Trophoblast cell (in vitro differentiated cells and primary cell): ENCODE measurements at regions not wholly inside any gene's neighbourhood (a gene's known extent, or its start where the extent isn't known, plus 50 kb on each side); places are given as distances from the start of the nearest gene placed in this dataset.

Experiments
- DNase-seq, 2 donors: peaks; one replicate each; pipeline ENCODE4 v3.0.0-alpha.2; 2016
- H2AFZ ChIP-seq: 2 replicates; pipeline ENCODE4 v1.6.1; 2013; ENCODE audit warnings: low read length, moderate library complexity, mild to moderate bottlenecking; ENCODE audit not compliant: insufficient read depth, poor library complexity
- H2AK5ac ChIP-seq: 2 replicates; pipeline ENCODE4 v1.6.1; 2013; ENCODE audit warnings: mild to moderate bottlenecking, low read length
- H2BK120ac ChIP-seq: 2 replicates; pipeline ENCODE4 v1.6.1; 2013; ENCODE audit warnings: low read length, mild to moderate bottlenecking, moderate library complexity; ENCODE audit not compliant: insufficient read depth, poor library complexity
- H2BK12ac ChIP-seq: 2 replicates; pipeline ENCODE4 v1.6.1; 2013; ENCODE audit warnings: mild to moderate bottlenecking, low read length, moderate library complexity
- H2BK5ac ChIP-seq: 2 replicates; pipeline ENCODE4 v1.6.1; 2013; ENCODE audit warnings: low read length, low read depth, moderate library complexity, mild to moderate bottlenecking; ENCODE audit not compliant: poor library complexity
- H3K14ac ChIP-seq: 2 replicates; pipeline ENCODE4 v1.6.1; 2013; ENCODE audit warnings: mild to moderate bottlenecking, low read length
- H3K18ac ChIP-seq: 2 replicates; pipeline ENCODE4 v1.6.1; 2013; ENCODE audit warnings: mild to moderate bottlenecking, low read length
- H3K23ac ChIP-seq: 2 replicates; pipeline ENCODE4 v1.6.1; 2013; ENCODE audit warnings: low read length
- H3K27ac ChIP-seq: 2 replicates; pipeline ENCODE4 v1.5.1; 2013; ENCODE audit warnings: low read depth, mild to moderate bottlenecking, inconsistent platforms, low read length, moderate library complexity
- H3K27me3 ChIP-seq: 2 replicates; pipeline ENCODE4 v1.6.1; 2013; ENCODE audit warnings: inconsistent platforms, mild to moderate bottlenecking, low read length, moderate library complexity; ENCODE audit not compliant: insufficient read depth
- H3K36me3 ChIP-seq, 2 experiments: 1 replicate in 1 of 2; 2 replicates in 1 of 2; pipeline ENCODE4 v1.6.1; 2013; ENCODE audit warnings: low read length in 2 of 2, mild to moderate bottlenecking in 2 of 2, moderate library complexity in 1 of 2; ENCODE audit not compliant: insufficient read depth in 2 of 2, control insufficient read depth in 1 of 2
- H3K4ac ChIP-seq: 2 replicates; pipeline ENCODE4 v1.6.1; 2013; ENCODE audit warnings: low read depth, mild to moderate bottlenecking, low read length, moderate library complexity
- H3K4me1 ChIP-seq, 2 experiments: 1 replicate in 1 of 2; 2 replicates in 1 of 2; pipeline ENCODE4 v1.6.1; 2013; ENCODE audit warnings: low read length in 2 of 2, mild to moderate bottlenecking in 2 of 2, moderate library complexity in 1 of 2; ENCODE audit not compliant: insufficient read depth in 2 of 2, control insufficient read depth in 1 of 2
- H3K4me2 ChIP-seq: 2 replicates; pipeline ENCODE4 v1.6.1; 2013; ENCODE audit warnings: inconsistent platforms, mild to moderate bottlenecking, low read length, moderate library complexity
- H3K4me3 ChIP-seq: 2 replicates; pipeline ENCODE4 v1.5.1; 2013; ENCODE audit warnings: mild to moderate bottlenecking, low read depth, low read length, inconsistent platforms
- H3K79me1 ChIP-seq: one replicate; pipeline ENCODE4 v1.6.1; 2013; ENCODE audit warnings: low read length
- H3K79me2 ChIP-seq: 2 replicates; pipeline ENCODE4 v1.6.1; 2013; ENCODE audit warnings: low read length, mild to moderate bottlenecking; ENCODE audit not compliant: control insufficient read depth, insufficient read depth, poor library complexity
- H3K9ac ChIP-seq: 2 replicates; pipeline ENCODE4 v1.6.1; 2013; ENCODE audit warnings: mild to moderate bottlenecking, low read length
- H3K9me3 ChIP-seq: 2 replicates; pipeline ENCODE4 v1.6.1; 2013; ENCODE audit warnings: low read depth, mild to moderate bottlenecking, control low read depth, inconsistent platforms, low read length; ENCODE audit not compliant: insufficient read depth
- H4K12ac ChIP-seq: 2 replicates; pipeline ENCODE4 v1.6.1; 2013; ENCODE audit warnings: low read depth, mild to moderate bottlenecking, low read length, moderate library complexity
- H4K8ac ChIP-seq: 2 replicates; pipeline ENCODE4 v1.6.1; 2013; ENCODE audit warnings: low read depth, mild to moderate bottlenecking, low read length, moderate library complexity
- H4K91ac ChIP-seq: one replicate; pipeline ENCODE4 v1.6.1; 2013; ENCODE audit warnings: low read depth, mild to moderate bottlenecking, low read length, moderate library complexity
- WGBS: extraction: QIAGEN DNeasy Blood & Tissue Kit; methylation state at CpG from one replicate; pipeline ENCODE4 v1.1.7; 2013; ENCODE audit warnings: missing lambda C conversion rate; ENCODE audit not compliant: insufficient read length, insufficient coverage; ENCODE audit errors: extremely low coverage; 5-methylcytosine and 5-hydroxymethylcytosine counted together

DNA sequence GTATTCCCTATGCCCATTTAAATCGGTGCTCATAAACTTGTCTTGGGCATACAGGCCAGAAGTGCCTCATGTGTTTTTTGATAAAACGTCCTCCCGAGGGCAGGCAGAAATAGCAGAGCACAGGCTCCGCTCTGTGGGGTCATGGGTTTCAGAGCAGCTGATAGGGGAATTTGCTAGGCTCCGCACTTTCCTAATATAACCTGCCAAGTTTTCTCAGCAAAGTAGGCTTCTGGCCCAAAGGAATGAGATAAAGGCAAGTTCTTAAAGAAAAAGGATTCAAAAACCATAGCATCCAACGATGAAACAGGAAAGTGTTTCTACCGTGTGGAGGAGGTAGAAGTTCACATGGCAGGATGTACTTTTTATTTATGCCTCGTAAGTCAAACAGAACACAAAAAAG, 69.8 kb upstream of the RALGAPA2 start:
- Histone ChIP-seq H3K4me2 (no peak overlapping the region), H3K79me2 (no peaks in the 10 kb centered on the region), H2BK5ac (no peak overlapping the region), H3K4ac (no peak overlapping the region), H3K79me1 (no peaks in the 10 kb centered on the region), H4K12ac (no peak overlapping the region), H3K23ac (no peak overlapping the region), H3K27me3 (no peaks in the 10 kb centered on the region), H2BK120ac (no peak overlapping the region), H3K14ac (no peak overlapping the region), H2AFZ (no peak overlapping the region), H3K4me3 (no peak overlapping the region), H3K18ac (no peak overlapping the region), H4K91ac (no peak overlapping the region), H3K36me3 (no peaks in the 10 kb centered on the region), H2BK12ac (no peak overlapping the region), H4K8ac (no peak overlapping the region), H3K9ac (no peak overlapping the region), H3K27ac (no peak overlapping the region), H3K9me3 (peaks cover 2% of the 10 kb centered on the region), H2AK5ac (no peak overlapping the region), H3K4me1 (no peaks in the 10 kb centered on the region)
- no CpG with 5 or more reads among the region's 8 CpGs for WGBS
- DNase-seq, result no peak

DNA sequence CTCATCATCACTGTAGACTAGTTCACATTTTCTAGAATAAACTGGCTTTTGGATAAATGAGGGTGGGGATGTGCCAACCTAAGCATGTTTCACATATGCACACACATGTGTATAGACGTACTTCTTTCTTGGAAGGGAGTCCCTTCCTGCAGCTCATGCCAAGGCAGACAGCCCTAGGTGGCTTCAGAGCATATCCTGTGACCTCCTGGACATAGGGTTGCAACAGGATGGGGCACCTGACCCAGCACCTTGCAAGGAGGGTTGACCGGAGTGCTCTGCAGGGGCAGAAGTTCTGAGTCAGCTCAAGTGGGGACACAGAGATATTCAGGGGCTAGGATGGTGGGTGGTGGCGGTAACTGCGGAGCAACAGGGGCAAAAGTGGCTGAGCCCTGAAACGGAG, 68.6 kb upstream of the RALGAPA2 start:
- no peak overlapping the region for H3K18ac ChIP-seq
- no CpG with 5 or more reads among the region's 5 CpGs for WGBS
- no peak overlapping the region for H3K27ac ChIP-seq
- H3K4ac ChIP-seq, result no peak overlapping the region
- no peaks in the 10 kb centered on the region for H3K79me2 ChIP-seq
- H3K4me3 ChIP-seq, result no peak overlapping the region
- no peaks in the 10 kb centered on the region for H3K79me1 ChIP-seq
- H2BK12ac ChIP-seq, result no peak overlapping the region
- no peak overlapping the region for H3K4me2 ChIP-seq
- H3K36me3 ChIP-seq, result no peaks in the 10 kb centered on the region
- DNase-seq, result no peak
- H3K9ac ChIP-seq, result no peak overlapping the region
- no peaks in the 10 kb centered on the region for H3K4me1 ChIP-seq
- no peak overlapping the region for H4K12ac ChIP-seq
- no peaks in the 10 kb centered on the region for H3K9me3 ChIP-seq
- no peak overlapping the region for H2AK5ac ChIP-seq
- H3K23ac ChIP-seq, result no peak overlapping the region
- no peak overlapping the region for H2BK5ac ChIP-seq
- no peak overlapping the region for H4K8ac ChIP-seq
- no peak overlapping the region for H2BK120ac ChIP-seq
- no peaks in the 10 kb centered on the region for H3K27me3 ChIP-seq
- no peak overlapping the region for H4K91ac ChIP-seq
- no peak overlapping the region for H3K14ac ChIP-seq
- H2AFZ ChIP-seq, result no peak overlapping the region

DNA sequence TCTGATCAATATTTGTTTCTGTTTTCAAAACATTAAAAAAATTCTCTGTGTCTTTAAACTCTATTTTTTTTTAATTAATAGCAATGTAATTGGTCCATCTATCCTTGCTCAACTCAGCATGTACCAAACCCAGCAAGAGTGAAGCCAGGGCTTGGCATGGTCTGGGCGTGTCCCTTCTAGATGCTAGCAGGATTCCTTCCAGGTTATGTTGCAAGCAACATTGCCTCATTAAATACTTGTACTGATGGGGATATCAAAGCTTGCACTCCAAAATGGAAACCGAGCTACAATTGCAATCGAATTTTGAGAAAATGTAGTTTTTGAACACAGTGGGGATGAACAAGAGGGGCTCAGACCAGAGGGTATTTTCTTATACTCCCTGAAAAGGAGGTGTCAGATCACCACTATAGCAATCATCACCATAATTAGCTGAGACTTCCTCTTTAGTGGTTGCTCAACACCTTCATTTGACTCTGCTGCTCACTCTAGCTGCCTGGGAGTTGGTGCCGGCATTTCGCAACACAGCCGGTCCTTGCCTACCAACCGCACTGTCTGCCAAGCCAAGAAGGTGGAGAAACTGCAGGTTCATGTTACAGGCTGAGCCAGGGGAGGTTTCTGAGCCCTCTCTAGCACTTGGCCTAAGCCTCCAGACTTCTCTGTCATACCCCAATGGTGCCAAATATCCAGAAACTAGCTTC, 67.8 kb upstream of the RALGAPA2 start:
- Histone ChIP-seq H3K4me2 (no peak overlapping the region), H3K4me1 (no peaks in the 10 kb centered on the region), H2AFZ (no peak overlapping the region), H2AK5ac (no peak overlapping the region), H2BK12ac (no peak overlapping the region), H3K4me3 (no peak overlapping the region), H3K79me1 (no peaks in the 10 kb centered on the region), H2BK5ac (no peak overlapping the region), H3K18ac (no peak overlapping the region), H4K12ac (no peak overlapping the region), H3K79me2 (no peaks in the 10 kb centered on the region), H3K27ac (no peak overlapping the region), H3K9ac (no peak overlapping the region), H3K4ac (no peak overlapping the region), H3K27me3 (no peaks in the 10 kb centered on the region), H3K23ac (no peak overlapping the region), H4K91ac (no peak overlapping the region), H3K36me3 (no peaks in the 10 kb centered on the region), H3K9me3 (no peaks in the 10 kb centered on the region), H3K14ac (no peak overlapping the region), H2BK120ac (no peak overlapping the region), H4K8ac (no peak overlapping the region)
- WGBS, result no CpG with 5 or more reads among the region's 7 CpGs
- DNase-seq, result peak; percentile 44 to 79

DNA sequence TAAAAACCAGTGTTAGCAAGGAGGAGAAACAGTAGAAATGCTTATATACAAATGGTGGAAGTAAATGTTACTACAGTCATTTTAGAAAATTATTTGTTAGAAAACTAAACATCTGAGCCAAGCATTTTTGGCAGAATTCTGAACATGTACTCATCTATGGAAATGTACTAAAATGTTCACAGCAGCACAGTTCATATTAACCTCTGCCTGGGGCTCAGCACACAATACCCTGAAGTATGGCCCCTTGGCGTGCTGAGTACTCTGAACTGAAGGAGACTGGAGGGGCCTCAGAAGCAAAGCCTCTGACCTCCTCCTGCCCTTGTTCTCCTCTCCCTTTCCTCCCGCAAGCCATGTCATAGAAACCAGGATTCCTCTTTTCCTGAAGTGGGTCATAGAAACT, 66.2 kb upstream of the RALGAPA2 start:
- Histone ChIP-seq H3K79me2 (no peaks in the 10 kb centered on the region), H4K12ac (no peak overlapping the region), H2BK12ac (no peak overlapping the region), H3K9ac (no peak overlapping the region), H2AK5ac (no peak overlapping the region), H3K4ac (no peak overlapping the region), H4K8ac (no peak overlapping the region), H3K23ac (no peak overlapping the region), H3K18ac (no peak overlapping the region), H2BK5ac (no peak overlapping the region), H3K4me3 (no peak overlapping the region), H3K14ac (no peak overlapping the region), H2BK120ac (no peak overlapping the region), H3K36me3 (no peaks in the 10 kb centered on the region), H3K27ac (no peak overlapping the region), H4K91ac (no peak overlapping the region), H3K9me3 (no peaks in the 10 kb centered on the region), H3K27me3 (no peaks in the 10 kb centered on the region), H3K4me1 (no peaks in the 10 kb centered on the region), H3K79me1 (no peaks in the 10 kb centered on the region), H2AFZ (no peak overlapping the region), H3K4me2 (no peak overlapping the region)
- DNase-seq, result no peak
- WGBS, result no CpG with 5 or more reads among the region's 2 CpGs
